DND-41 (cell line): ENCODE measurements at regions not wholly inside any gene's neighbourhood (a gene's known extent, or its start where the extent isn't known, plus 50 kb on each side); places are given as distances from the start of the nearest gene placed in this dataset.

Experiments
- CTCF ChIP-seq: IDR thresholded peaks from 2 replicates; pipeline ENCODE4 v1.5.1; 2012; ENCODE audit warnings: borderline replicate concordance, low read length, moderate library complexity, mild to moderate bottlenecking; ENCODE audit not compliant: poor library complexity, severe bottlenecking; ENCODE audit errors: extremely low read depth
- EZH2 ChIP-seq: IDR thresholded peaks from 3 replicates; pipeline ENCODE4 v1.6.1; 2012; ENCODE audit warnings: borderline replicate concordance, low read depth, mild to moderate bottlenecking, moderate library complexity, low read length, inconsistent platforms; ENCODE audit not compliant: severe bottlenecking

GRCh38 chr15:26261966-26262365, 398.8 kb upstream of the ATP10A start:
- TF ChIP-seq CTCF (no peak), EZH2 (no peak)
